GM21390 (cell line): ENCODE measurements at regions not wholly inside any gene's neighbourhood (a gene's known extent, or its start where the extent isn't known, plus 50 kb on each side); places are given as distances from the start of the nearest gene placed in this dataset.
"Not testable (repeated sequence)": the region's sequence is repeated elsewhere in the genome, so short reads cannot be mapped to it uniquely, and the experiment has no call there.

Experiments used
- ATAC-seq: cut with Tn5 transposase; IDR thresholded peaks from one replicate; pipeline ENCODE4 v1.9.1; 2021; ENCODE audit not compliant: unreplicated experiment

DNA sequence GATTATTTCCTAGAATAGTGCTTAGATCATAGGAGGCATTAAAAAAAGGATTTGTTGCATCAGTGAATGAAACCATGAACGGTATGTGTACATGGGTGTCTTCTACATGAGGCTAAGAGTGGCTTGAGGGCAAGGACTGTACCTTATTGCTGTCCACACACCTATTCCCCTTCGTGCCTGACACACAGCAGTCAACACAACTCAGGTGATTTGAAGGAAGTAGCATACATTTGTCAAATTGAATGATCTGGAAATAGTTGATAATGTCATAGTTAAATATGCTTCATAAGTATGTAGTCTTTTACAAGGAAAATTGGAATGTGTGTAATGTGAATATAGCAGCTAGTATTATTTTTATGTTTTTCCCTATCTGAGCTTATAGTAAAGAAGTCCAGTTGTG, 189.0 kb upstream of the DAB1 start:
- ATAC-seq = no peak

DNA sequence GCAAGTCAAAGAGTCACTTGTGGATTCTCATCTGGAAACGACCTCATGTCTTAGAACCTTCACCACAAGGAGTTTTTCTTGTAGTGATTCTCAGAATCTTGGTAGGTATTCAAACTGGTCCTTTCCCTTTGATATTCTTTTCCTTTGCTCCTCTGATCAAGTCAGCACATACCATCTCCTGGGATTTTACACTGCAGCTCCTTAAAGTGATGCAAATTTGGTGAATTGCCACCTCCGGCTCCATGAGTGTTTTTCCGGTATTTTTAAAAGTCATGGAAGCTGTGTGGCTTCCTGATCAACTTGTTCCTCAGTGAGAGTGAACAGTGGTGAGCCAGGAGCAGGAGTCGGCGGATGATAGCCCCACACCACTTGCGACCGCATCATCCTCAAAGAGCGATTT, 182.1 kb upstream of the DAB1 start:
- ATAC-seq = no peak

DNA sequence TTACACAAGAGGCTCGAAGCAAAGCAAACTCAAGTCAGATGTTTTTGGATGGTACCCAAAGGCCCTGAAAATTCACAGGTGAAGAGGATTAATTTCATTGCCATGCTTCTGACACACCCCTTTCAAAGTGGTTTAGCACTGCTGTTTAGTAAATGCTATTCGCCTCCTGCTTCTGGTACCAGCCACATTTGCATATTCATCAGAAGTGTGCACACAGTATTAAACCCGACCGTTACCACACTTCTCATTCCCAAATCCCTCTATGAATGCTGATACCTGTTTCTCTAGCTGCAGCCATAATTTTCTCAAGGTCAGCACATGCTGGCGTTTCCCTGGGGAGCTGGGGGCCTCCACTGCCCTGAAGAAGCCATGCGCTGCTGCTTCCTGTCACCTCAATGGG, 179.8 kb upstream of the DAB1 start:
- ATAC-seq = no peak

DNA sequence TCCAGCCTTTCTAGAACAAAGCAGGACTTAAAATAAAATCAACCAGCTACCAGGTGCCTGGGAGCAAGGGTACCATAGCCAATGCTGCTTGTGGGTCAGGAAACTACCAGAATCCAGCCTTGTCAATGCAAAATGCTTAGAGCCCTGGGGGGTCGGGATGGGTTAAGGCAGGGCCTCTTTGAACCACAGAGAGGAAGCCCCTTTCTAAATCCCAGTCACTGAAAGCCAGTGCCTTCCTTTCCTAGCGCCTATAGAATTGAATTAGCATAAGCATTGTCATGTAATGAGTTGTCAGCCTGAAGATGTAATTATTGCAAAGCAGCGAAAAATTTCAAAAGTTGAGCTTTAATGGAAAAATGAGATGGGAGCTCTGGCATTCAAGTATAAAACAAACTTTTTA, 176.6 kb upstream of the DAB1 start:
- ATAC-seq = no peak

GRCh38 chr1:57599236-57599994, 175.6 kb upstream of the DAB1 start:
- ATAC-seq = no peak

DNA sequence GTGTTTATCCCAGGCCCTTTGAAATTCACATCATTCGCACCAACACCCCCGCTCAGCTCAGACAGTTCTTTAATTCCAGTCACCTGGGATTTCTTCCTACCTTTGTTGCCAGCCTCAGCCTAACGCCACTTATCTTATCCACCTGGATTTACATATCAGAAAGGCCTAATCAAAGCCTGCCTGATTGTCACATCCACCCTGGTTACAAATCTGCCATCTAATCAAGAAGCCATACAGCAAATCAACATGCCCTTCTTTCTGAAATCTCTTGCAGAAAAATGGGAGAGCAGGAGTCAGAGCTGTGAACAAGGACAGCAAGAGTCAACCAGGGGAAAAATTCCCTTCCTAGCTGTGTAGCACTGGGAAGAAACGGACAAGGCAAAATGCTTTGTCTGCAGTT, 173.2 kb upstream of the DAB1 start:
- no peak for ATAC-seq

DNA sequence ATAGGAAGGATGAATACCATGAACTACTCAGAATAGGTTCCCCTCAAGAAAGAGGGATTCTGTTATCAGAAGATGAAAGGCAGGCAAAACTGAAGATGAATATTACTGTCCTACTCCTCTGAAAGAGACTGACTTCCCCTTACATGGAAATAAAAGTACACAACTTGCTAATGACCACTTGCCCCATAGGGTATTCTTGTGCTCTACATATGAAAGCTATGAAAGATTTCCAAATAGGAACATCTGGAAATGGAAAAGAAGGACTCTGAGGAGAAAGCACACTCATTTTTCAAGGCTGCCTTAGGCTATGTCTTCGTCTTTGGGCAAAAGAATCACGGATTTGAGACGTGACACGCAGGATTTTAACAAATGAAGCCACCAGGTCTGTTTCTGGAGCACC, 170.1 kb upstream of the DAB1 start:
- no peak for ATAC-seq

DNA sequence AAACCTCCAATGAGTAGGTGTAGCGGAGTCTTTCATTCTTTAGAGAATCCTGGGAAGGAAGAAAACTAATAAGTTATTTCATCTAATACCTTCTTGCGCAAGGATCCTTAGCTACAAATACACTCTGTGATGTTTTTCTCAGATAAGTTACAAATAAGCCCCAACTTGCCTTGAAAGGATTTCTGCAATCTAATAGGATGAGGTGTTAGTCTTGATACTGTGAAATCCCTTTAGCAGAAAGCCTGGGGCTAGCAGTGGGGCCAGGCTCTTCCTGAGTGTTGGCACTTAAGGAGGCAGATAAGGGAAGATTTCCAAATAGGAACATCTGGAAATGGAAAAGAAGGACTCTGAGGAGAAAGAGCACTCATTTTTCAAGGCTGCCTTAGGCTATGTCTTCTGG, 168.0 kb upstream of the DAB1 start:
- no peak for ATAC-seq

DNA sequence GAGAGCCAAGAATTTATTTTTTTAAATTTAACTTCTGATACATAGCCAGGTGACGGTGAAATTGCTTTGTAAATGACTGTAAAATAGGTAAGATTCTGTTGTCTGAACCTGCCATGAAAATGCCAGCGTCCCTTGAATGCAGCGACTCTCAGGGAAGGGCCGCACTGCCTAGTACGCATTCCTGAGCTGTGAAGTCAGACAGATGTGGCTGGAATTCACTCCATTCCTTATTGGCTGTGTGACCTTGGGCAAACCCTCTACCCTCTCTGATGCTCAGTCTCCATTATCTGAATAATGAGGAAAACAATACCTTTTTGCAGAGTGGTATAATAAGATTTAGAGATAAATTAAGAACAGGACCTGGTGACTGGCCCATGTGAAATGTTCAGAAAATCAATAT, 167.1 kb upstream of the DAB1 start:
- no peak for ATAC-seq

- ATAC-seq = no peak
Observed at GRCh38 chr1:57586842-57587241, 163.0 kb upstream of the DAB1 start.

GRCh38 chr1:57578680-57579079, 154.8 kb upstream of the DAB1 start:
- ATAC-seq = no peak

DNA sequence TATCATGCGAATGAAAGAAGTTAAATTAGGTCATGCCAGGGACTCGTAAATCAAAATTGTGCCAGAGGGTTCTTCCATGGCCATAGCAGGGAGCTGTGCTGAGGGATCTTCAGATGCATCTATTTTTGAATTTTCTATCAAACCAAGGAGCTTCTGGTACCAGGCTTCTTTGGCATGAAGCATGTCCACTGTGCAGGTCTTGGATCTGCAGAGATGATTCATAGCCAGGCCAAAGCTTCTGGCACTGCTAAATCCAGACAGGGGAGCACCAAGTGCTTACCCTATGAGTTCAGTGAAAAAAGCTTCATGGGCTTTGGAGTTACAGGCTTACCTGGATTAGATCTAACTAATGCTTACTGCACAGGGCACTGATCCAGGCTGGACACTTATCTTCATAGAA, 154.2 kb upstream of the DAB1 start:
- ATAC-seq = no peak

DNA sequence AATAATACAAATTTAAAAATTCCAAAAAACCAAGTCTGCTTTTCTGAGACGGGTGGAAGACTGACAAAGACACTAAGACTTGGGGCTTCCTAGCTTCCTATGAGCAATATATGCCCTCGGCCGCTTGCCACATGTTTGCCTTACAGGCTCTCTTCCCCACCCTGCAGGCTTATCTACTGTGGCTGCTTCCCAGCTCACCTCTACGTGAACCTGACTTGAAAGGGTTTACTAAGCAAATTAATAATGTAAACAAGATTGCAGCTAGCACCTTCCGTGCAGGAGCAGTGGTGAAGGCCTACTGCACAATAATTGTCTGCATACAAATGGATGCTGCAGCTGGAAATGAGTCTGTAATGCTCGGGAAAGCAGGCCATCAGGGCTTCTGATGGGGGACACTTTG, 152.9 kb upstream of the DAB1 start:
- no peak for ATAC-seq

GRCh38 chr1:57572016-57572415, 148.2 kb upstream of the DAB1 start:
- no peak for ATAC-seq

DNA sequence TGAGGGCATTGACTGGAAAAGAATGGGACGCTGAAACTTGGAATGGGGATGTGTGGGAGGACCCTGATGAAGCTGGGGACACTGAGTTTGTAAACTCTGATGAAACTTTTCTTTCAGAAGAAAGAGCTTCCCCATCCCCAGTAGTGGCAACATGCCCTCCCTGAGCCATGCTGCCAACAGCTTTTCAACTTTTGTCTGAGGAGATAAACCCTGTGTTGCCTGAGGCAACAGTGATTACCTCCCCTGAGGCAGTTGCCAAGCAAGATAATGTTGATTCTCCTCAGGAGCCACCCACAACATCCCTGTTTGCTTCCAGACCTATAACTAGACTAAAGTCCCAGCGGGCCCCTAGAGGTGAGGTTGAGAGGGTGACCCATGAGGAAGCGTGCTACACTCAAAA, 134.2 kb upstream of the DAB1 start:
- ATAC-seq = not testable (repeated sequence)

GRCh38 chr1:57553666-57554065, 129.8 kb upstream of the DAB1 start:
- no peak for ATAC-seq

- no peak for ATAC-seq
Observed at GRCh38 chr1:57551476-57551875, 127.6 kb upstream of the DAB1 start.

DNA sequence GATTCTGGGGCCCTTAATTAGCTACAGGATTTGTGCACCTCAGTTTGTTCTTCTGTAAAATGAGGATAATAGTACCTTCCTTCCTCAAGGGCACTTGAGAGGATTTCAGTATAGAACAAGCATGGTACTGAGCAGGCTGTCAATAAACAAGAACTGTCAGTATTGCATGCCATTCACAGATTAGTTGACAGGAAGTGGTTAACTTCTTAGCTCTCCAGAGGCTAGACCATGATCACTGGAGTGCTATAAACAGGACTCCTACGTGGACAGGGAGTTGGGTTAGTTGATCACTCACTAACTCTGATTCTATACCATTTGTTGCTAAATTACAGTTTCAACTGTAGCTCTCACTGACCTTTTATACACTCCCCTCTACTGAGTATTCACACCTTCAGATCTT, 126.2 kb upstream of the DAB1 start:
- peak; percentile 72 for ATAC-seq

- no peak for ATAC-seq
Observed at GRCh38 chr1:57549300-57549699, 125.4 kb upstream of the DAB1 start.

- ATAC-seq = no peak
Observed at GRCh38 chr1:57546549-57547330, 122.9 kb upstream of the DAB1 start.

GRCh38 chr1:57544345-57544744, 120.5 kb upstream of the DAB1 start:
- no peak for ATAC-seq

DNA sequence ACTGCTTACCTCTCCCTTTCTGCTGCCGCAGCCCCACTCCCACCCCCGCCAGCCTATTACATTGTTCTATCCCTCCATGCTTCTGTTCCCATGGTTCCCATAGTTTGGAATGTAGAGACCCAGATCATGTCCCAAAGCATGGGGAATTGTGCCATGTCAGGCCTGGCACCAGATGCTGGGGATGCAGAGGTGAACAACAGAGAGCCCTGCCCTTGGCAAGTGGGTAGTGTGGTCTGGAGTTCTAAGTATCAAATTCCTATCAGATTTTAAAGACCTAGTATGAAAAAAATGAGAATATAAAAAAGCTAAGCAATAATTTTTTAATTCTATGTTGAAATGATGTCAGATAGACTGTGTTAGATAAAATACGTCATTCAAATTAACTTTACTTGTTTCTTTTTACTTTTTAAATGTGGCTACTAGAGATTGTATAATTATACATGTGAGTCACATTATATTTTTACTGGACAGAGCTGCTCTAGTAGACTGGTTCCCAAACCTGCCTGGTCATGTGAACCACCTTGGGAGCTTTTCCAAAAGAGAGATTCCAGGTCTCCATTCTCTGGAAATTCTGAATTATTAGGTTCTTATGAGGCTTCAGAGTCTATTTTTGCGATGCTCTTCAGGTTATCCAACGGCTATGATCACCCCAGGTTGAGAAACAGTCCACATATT, 113.0 kb upstream of the DAB1 start:
- ATAC-seq = no peak
